CD14-positive monocyte (primary cell): ENCODE measurements at regions not wholly inside any gene's neighbourhood (a gene's known extent, or its start where the extent isn't known, plus 50 kb on each side); places are given as distances from the start of the nearest gene placed in this dataset.

ENCODE experiments used
- DNase-seq, 3 donors: peaks; one replicate each; pipeline ENCODE4 v3.0.0-alpha.2; 2011 to 2022
- H2AFZ ChIP-seq: 2 replicates; pipeline ENCODE4 v1.6.0; 2012; ENCODE audit warnings: mild to moderate bottlenecking, low read depth, low read length, inconsistent platforms; ENCODE audit not compliant: insufficient read depth, poor library complexity, severe bottlenecking
- H3K27ac ChIP-seq, 2 donors: 1 replicate in 1 of 2; 2 replicates in 1 of 2; pipeline ENCODE4 v1.5.1; 2012 to 2013; ENCODE audit warnings: low read length in 2 of 2, control low read depth in 1 of 2, inconsistent platforms in 1 of 2, low read depth in 1 of 2, mild to moderate bottlenecking in 1 of 2
- H3K27me3 ChIP-seq, 2 donors: one replicate each; pipeline versions ENCODE4 v1.6.0 to v1.6.1; 2011 to 2013; ENCODE audit warnings: low read length in 2 of 2; ENCODE audit not compliant: control insufficient read depth in 2 of 2, insufficient read depth in 2 of 2
- H3K36me3 ChIP-seq, 2 donors: replicated peaks in 1 of 2; 1 replicate in 1 of 2; 2 replicates in 1 of 2; pipeline versions ENCODE4 v1.5.1 to v1.6.1; 2012 to 2013; ENCODE audit warnings: low read length in 2 of 2, control low read depth in 1 of 2, inconsistent platforms in 1 of 2, mild to moderate bottlenecking in 1 of 2; ENCODE audit not compliant: insufficient read depth in 2 of 2, control insufficient read depth in 1 of 2
- H3K4me1 ChIP-seq, 2 donors: 1 replicate in 1 of 2; 2 replicates in 1 of 2; pipeline versions ENCODE4 v1.5.1 to v1.6.1; 2012 to 2013; ENCODE audit warnings: low read length in 2 of 2, control low read depth in 1 of 2, inconsistent platforms in 1 of 2, mild to moderate bottlenecking in 1 of 2, moderate library complexity in 1 of 2; ENCODE audit not compliant: insufficient read depth in 2 of 2, control insufficient read depth in 1 of 2
- H3K4me2 ChIP-seq: replicated peaks from 2 replicates; pipeline ENCODE3; 2012; ENCODE audit warnings: low read length, moderate library complexity, mild to moderate bottlenecking; ENCODE audit not compliant: poor library complexity, severe bottlenecking; ENCODE audit errors: extremely low read depth
- H3K4me3 ChIP-seq, 3 experiments: fragments of 200-600 bp in 1 of 3; sonication (generic) in 1 of 3; replicated peaks in 1 of 3; 1 replicate in 2 of 3; 2 replicates in 1 of 3; pipeline ENCODE4 v1.5.1; 2011 to 2013; ENCODE audit warnings: low read length in 3 of 3, mild to moderate bottlenecking in 3 of 3, control low read depth in 2 of 3, low read depth in 2 of 3, inconsistent platforms in 1 of 3, moderate library complexity in 1 of 3
- H3K79me2 ChIP-seq: 2 replicates; pipeline ENCODE4 v1.6.0; 2012; ENCODE audit warnings: mild to moderate bottlenecking, control low read depth, inconsistent platforms, low read length, moderate library complexity; ENCODE audit not compliant: insufficient read depth
- H3K9ac ChIP-seq: 2 replicates; pipeline ENCODE4 v1.6.0; 2017; ENCODE audit warnings: low read length, mild to moderate bottlenecking; ENCODE audit not compliant: insufficient read depth, poor library complexity, severe bottlenecking
- H3K9me3 ChIP-seq, 2 donors: replicated peaks in 1 of 2; 1 replicate in 1 of 2; 2 replicates in 1 of 2; pipeline versions ENCODE4 v1.5.1 to v1.6.1; 2012 to 2013; ENCODE audit warnings: low read length in 2 of 2, control low read depth in 1 of 2; ENCODE audit not compliant: control insufficient read depth in 1 of 2, insufficient read depth in 1 of 2
- H4K20me1 ChIP-seq: 2 replicates; pipeline ENCODE4 v1.6.0; 2012; ENCODE audit warnings: mild to moderate bottlenecking, low read length, control low read depth, moderate library complexity; ENCODE audit not compliant: insufficient read depth
- H3K27ac Mint-ChIP-seq, 7 donors: one replicate each; pipeline ENCODE4 v1.8.0; 2020; ENCODE audit warnings: mild to moderate bottlenecking in 7 of 7, mixed read lengths in 7 of 7, moderate library complexity in 6 of 7, inconsistent platforms in 2 of 7
- H3K27me3 Mint-ChIP-seq, 3 donors: one replicate each; pipeline ENCODE4 v1.8.0; 2021 to 2022; ENCODE audit warnings: low read depth in 3 of 3, mild to moderate bottlenecking in 3 of 3, mixed read lengths in 3 of 3, moderate library complexity in 3 of 3, inconsistent platforms in 1 of 3
- H3K36me3 Mint-ChIP-seq, 2 donors: one replicate each; pipeline ENCODE4 v1.8.0; 2020; ENCODE audit warnings: mixed read lengths in 2 of 2, inconsistent platforms in 1 of 2, mild to moderate bottlenecking in 1 of 2
- H3K4me1 Mint-ChIP-seq: one replicate; pipeline ENCODE4 v1.8.0; 2020; ENCODE audit warnings: mild to moderate bottlenecking, mixed read lengths
- H3K4me3 Mint-ChIP-seq, 2 donors: one replicate each; pipeline ENCODE4 v1.8.0; 2020; ENCODE audit warnings: mild to moderate bottlenecking in 2 of 2, mixed read lengths in 2 of 2, moderate library complexity in 1 of 2
- H3K9me3 Mint-ChIP-seq, 7 donors: one replicate each; pipeline ENCODE4 v1.8.0; 2020 to 2022; ENCODE audit warnings: mixed read lengths in 7 of 7, mild to moderate bottlenecking in 6 of 7, moderate library complexity in 6 of 7, inconsistent platforms in 2 of 7
- CTCF ChIP-seq: fragments of 200-600 bp; IDR thresholded peaks from one replicate; pipeline ENCODE4 v1.8.0; 2022; ENCODE audit warnings: antibody characterized with exemption, mild to moderate bottlenecking
- WGBS: methylation state at CpG from one replicate; pipeline ENCODE4 v1.1.5; 2013; ENCODE audit warnings: missing lambda C conversion rate; ENCODE audit not compliant: insufficient coverage; 5-methylcytosine and 5-hydroxymethylcytosine counted together
- intact Hi-C, 2 donors: fragments of 100-400 bp; cut with micrococcal nuclease; formaldehyde crosslinking; loops; one replicate each; pipeline versions ENCODE4 v1.15.0 to v1.15.1; 2023

GRCh38 chr4:79663865-79664264 is 255.8 kb upstream of the GK2 start:
- no peaks in the 10 kb centered on the region for H3K36me3 ChIP-seq
- Mint-ChIP-seq H3K4me1 (no peaks in the 10 kb centered on the region), H3K4me3 (no peak overlapping the region), H3K36me3 (no peaks in the 10 kb centered on the region), H3K27me3 (peaks cover 0 to 2% (median 0%) of the 10 kb centered on the region in 3 donors), H3K27ac (no peak overlapping the region), H3K9me3 (peaks cover 10 to 27% (median 21%) of the 10 kb centered on the region in 7 donors)
- TF ChIP-seq CTCF: no peak
- intact Hi-C loops: no loop called here
- no peaks in the 10 kb centered on the region for H3K79me2 ChIP-seq
- H4K20me1 ChIP-seq: no peaks in the 10 kb centered on the region
- no CpG with 5 or more reads among the region's 4 CpGs for WGBS
- H3K9ac ChIP-seq: no peak overlapping the region
- H3K4me1 ChIP-seq: no peaks in the 10 kb centered on the region
- H3K4me2 ChIP-seq: no peak overlapping the region
- H2AFZ ChIP-seq: no peak overlapping the region
- no peak overlapping the region for H3K27ac ChIP-seq
- H3K4me3 ChIP-seq: no peak overlapping the region
- peaks cover 6 to 19% of the 10 kb centered on the region in 2 donors for H3K9me3 ChIP-seq
- DNase-seq: no peak
- H3K27me3 ChIP-seq: no peaks in the 10 kb centered on the region

GRCh38 chr4:79663141-79663540 is 255.1 kb upstream of the GK2 start:
- H3K27ac ChIP-seq: no peak overlapping the region
- no peak overlapping the region for H3K4me2 ChIP-seq
- no peak for DNase-seq
- no peaks in the 10 kb centered on the region for H3K27me3 ChIP-seq
- no peaks in the 10 kb centered on the region for H3K4me1 ChIP-seq
- TF ChIP-seq CTCF: no peak
- intact Hi-C loops: no loop called here
- no peak overlapping the region for H3K9ac ChIP-seq
- no peak overlapping the region for H3K4me3 ChIP-seq
- WGBS: 89% methylated on average over 1 of the region's 1 CpG
- H3K9me3 ChIP-seq: peaks cover 0 to 13% of the 10 kb centered on the region in 2 donors
- Mint-ChIP-seq H3K27ac (no peak overlapping the region), H3K9me3 (peaks cover 4 to 29% (median 16%) of the 10 kb centered on the region in 7 donors), H3K4me3 (no peak overlapping the region), H3K36me3 (no peaks in the 10 kb centered on the region), H3K27me3 (peaks cover 0 to 2% (median 0%) of the 10 kb centered on the region in 3 donors), H3K4me1 (no peaks in the 10 kb centered on the region)
- H2AFZ ChIP-seq: no peak overlapping the region
- H3K36me3 ChIP-seq: no peaks in the 10 kb centered on the region
- H4K20me1 ChIP-seq: no peaks in the 10 kb centered on the region
- no peaks in the 10 kb centered on the region for H3K79me2 ChIP-seq
